ENCODE measurements at regions not wholly inside any gene's neighbourhood (a gene's known extent, or its start where the extent isn't known, plus 50 kb on each side); places are given as distances from the start of the nearest gene placed in this dataset.

- no peak overlapping the region for H2BK20ac ChIP-seq (ENCODE audit: low read length)
- no peak overlapping the region for H2BK120ac ChIP-seq (replicated peaks; ENCODE audit: low read depth, low read length)
- H3K56ac ChIP-seq (replicated peaks; ENCODE audit: insufficient read length, low read depth, low read length), result no peak overlapping the region
- no peak overlapping the region for H3K23ac ChIP-seq (ENCODE audit: insufficient read length)
- no peak overlapping the region for H3K4ac ChIP-seq (replicated peaks; ENCODE audit: insufficient read length, low read depth, low read length)
- no peaks in the 10 kb centered on the region for H3K4me1 ChIP-seq (replicated peaks in 1 of 4; ENCODE audit: control insufficient read depth in 3 of 4, insufficient read depth in 4 of 4, low read length in 3 of 4)
- H3K4me3 ChIP-seq (ENCODE audit: extremely low read depth in 1 of 4, insufficient read depth in 2 of 4, low read depth in 3 of 4, low read length in 4 of 4), result no peak overlapping the region
- no peak overlapping the region for H2BK15ac ChIP-seq (ENCODE audit: low read length)
- no peak overlapping the region for H4K5ac ChIP-seq (ENCODE audit: insufficient read length, low read depth, low read length)
- DNase-seq (ENCODE audit: low read depth in 1 of 2, low spot score in 2 of 2) (no peak), FAIRE-seq (no peak)
- no peak overlapping the region for H4K91ac ChIP-seq (replicated peaks; ENCODE audit: insufficient read length, low read length)
- H3K27ac ChIP-seq (ENCODE audit: low read depth, low read length), result no peak overlapping the region
- no peak overlapping the region for H3K4me2 ChIP-seq (ENCODE audit: insufficient read depth in 1 of 2, low read depth in 2 of 2, low read length in 2 of 2)
- TF ChIP-seq RBBP5 (IDR thresholded peaks at IDR 0.05; ENCODE audit: borderline replicate concordance, low read depth, low read length), result no peak
- no peak for TF ChIP-seq CREB1 (IDR thresholded peaks at IDR 0.05)
- TF ChIP-seq, protein P1, sequence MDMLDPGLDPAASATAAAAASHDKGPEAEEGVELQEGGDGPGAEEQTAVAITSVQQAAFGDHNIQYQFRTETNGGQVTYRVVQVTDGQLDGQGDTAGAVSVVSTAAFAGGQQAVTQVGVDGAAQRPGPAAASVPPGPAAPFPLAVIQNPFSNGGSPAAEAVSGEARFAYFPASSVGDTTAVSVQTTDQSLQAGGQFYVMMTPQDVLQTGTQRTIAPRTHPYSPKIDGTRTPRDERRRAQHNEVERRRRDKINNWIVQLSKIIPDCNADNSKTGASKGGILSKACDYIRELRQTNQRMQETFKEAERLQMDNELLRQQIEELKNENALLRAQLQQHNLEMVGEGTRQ (IDR thresholded peaks at IDR 0.05; ENCODE audit: low read length), result no peak
- TF ChIP-seq EZH2 (IDR thresholded peaks at IDR 0.05; ENCODE audit: low read depth, low read length, severe bottlenecking), result no peak
- no peak for TF ChIP-seq SUZ12 (IDR thresholded peaks at IDR 0.05; ENCODE audit: low read length)
- TF ChIP-seq GTF2F1 (IDR thresholded peaks at IDR 0.05; ENCODE audit: borderline replicate concordance, low read depth, low read length), result no peak
- no peak for TF ChIP-seq CHD1 (IDR thresholded peaks at IDR 0.05; ENCODE audit: low read depth, low read length)
- no peak for TF ChIP-seq CEBPB (IDR thresholded peaks at IDR 0.05; ENCODE audit: low read depth, low read length)
- no peak for TF ChIP-seq MAFK (IDR thresholded peaks at IDR 0.05; ENCODE audit: low read depth, low read length)
- no peak for TF ChIP-seq BRCA1 (IDR thresholded peaks at IDR 0.05; ENCODE audit: low read depth, low read length)
- TF ChIP-seq TAF7 (optimal IDR thresholded peaks at IDR 0.05; ENCODE audit: borderline replicate concordance, low read depth, low read length), result no peak
- TF ChIP-seq KDM1A (IDR thresholded peaks at IDR 0.05; ENCODE audit: borderline replicate concordance, low read length), result no peak
- TF ChIP-seq TAF1 (IDR thresholded peaks at IDR 0.05; ENCODE audit: low read depth, low read length), result no peak
- no peak for TF ChIP-seq RAD21 (IDR thresholded peaks at IDR 0.05 in 1 of 2, conservative IDR thresholded peaks at IDR 0.05 in 1 of 2; ENCODE audit: low read depth in 2 of 2, low read length in 2 of 2)
- 95% methylated on average over 2 of the region's 2 CpGs; no CpG with 5 or more reads in 1 of the 2 experiments for WGBS, 2 experiments (ENCODE audit: extremely low coverage in 1 of 2, insufficient coverage in 1 of 2, insufficient read length in 1 of 2, insufficient replicate concordance in 2 of 2, low coverage in 1 of 2, low lambda C conversion rate in 2 of 2, missing lambda C conversion rate in 1 of 2)
- no peak overlapping the region for H4K8ac ChIP-seq (ENCODE audit: extremely low read depth, insufficient read depth, low read length)
- H3K79me2 ChIP-seq (ENCODE audit: control insufficient read depth in 1 of 2, insufficient read depth in 2 of 2, low read length in 2 of 2), result no peaks in the 10 kb centered on the region
- H3K23me2 ChIP-seq (ENCODE audit: low read depth, low read length), result no peaks in the 10 kb centered on the region
- H2AK5ac ChIP-seq (ENCODE audit: low read depth, low read length), result no peak overlapping the region
- H3K9me3 ChIP-seq (ENCODE audit: insufficient read depth in 2 of 2, low read depth in 1 of 2, low read length in 1 of 2), result no peaks in the 10 kb centered on the region
- peaks cover 0 to under 1% (median 0%) of the 10 kb centered on the region in 4 experiments; a peak in 1 of 7 replicates for H3K27me3 ChIP-seq (replicated peaks in 1 of 4; ENCODE audit: control insufficient read depth in 3 of 4, extremely low read depth in 1 of 4, insufficient read depth in 3 of 4, low read length in 3 of 4)
- no peak overlapping the region for H3K14ac ChIP-seq (ENCODE audit: insufficient read length)
- no peak overlapping the region for H2AFZ ChIP-seq (ENCODE audit: low read length)
- H2BK5ac ChIP-seq (ENCODE audit: low read depth, low read length), result no peak overlapping the region
- CTCF ChIA-PET (ENCODE audit: partially characterized antibody), result interaction anchor here (1.2 to 1.7 kb wide), 2 partner anchors 10 to 108 kb away, joined by 3 to 5 read pairs; no protein-coding TSS in a partner anchor
- no peaks in the 10 kb centered on the region for H3K79me1 ChIP-seq (ENCODE audit: low read depth, low read length)
- H3K9ac ChIP-seq (replicated peaks in 1 of 4; ENCODE audit: extremely low read depth in 1 of 4, low read depth in 3 of 4, low read length in 3 of 4), result no peak overlapping the region
- POLR2A ChIA-PET (ENCODE audit: partially characterized antibody), result no interaction called here
- H3K36me3 ChIP-seq (ENCODE audit: control insufficient read depth in 2 of 4, insufficient read depth in 4 of 4, low read length in 3 of 4), result no peaks in the 10 kb centered on the region
- no peak overlapping the region for H3K18ac ChIP-seq (ENCODE audit: extremely low read depth, low read length)
- no peak overlapping the region for H2BK12ac ChIP-seq (ENCODE audit: low read depth, low read length)
- H4K20me1 ChIP-seq (replicated peaks in 1 of 2; ENCODE audit: control insufficient read depth in 1 of 2, insufficient read depth in 2 of 2, low read length in 2 of 2), result no peaks in the 10 kb centered on the region
Measured at GRCh38 chr6:114878091-114878490, 535.3 kb upstream of the HS3ST5 start.
